Activated CD4-positive, alpha-beta T cell treated with anti-CD3 and anti-CD28 coated beads, Interleukin-2, amount 10 ng/mL, durations not matched to agents 7 days and 5 days (primary cell): ENCODE measurements at regions not wholly inside any gene's neighbourhood (a gene's known extent, or its start where the extent isn't known, plus 50 kb on each side); places are given as distances from the start of the nearest gene placed in this dataset.
"Not testable (repeated sequence)": the region's sequence is repeated elsewhere in the genome, so short reads cannot be mapped to it uniquely, and the experiment has no call there.

Experiments
- CTCF ChIA-PET: fragments of 350-600 bp; sonication (Branson Sonifier 250); formaldehyde crosslinking; loops from one replicate; lab custom pipeline; 2021; ENCODE audit warnings: antibody characterized with exemption; lab: Charles Lee
- POLR2A ChIA-PET: fragments of 350-600 bp; sonication (Branson Sonifier 250); formaldehyde crosslinking; loops from one replicate; lab custom pipeline; 2021; ENCODE audit warnings: antibody characterized with exemption; lab: Charles Lee
- DNase-seq: peaks from one replicate; pipeline ENCODE4 v3.0.0-alpha.2; 2020
- H3K27ac Mint-ChIP-seq: one replicate; pipeline ENCODE4 v1.8.0; 2021; ENCODE audit warnings: mild to moderate bottlenecking, moderate library complexity, mixed read lengths
- H3K27me3 Mint-ChIP-seq: one replicate; pipeline ENCODE4 v1.8.0; 2021; ENCODE audit warnings: mixed read lengths
- H3K36me3 Mint-ChIP-seq: one replicate; pipeline ENCODE4 v1.8.0; 2021; ENCODE audit warnings: low read depth, mixed read lengths
- H3K4me1 Mint-ChIP-seq: one replicate; pipeline ENCODE4 v1.8.0; 2021; ENCODE audit warnings: mixed read lengths
- H3K4me3 Mint-ChIP-seq: one replicate; pipeline ENCODE4 v1.8.0; 2021; ENCODE audit warnings: mild to moderate bottlenecking, moderate library complexity, mixed read lengths
- H3K9me3 Mint-ChIP-seq: one replicate; pipeline ENCODE4 v1.8.0; 2021; ENCODE audit warnings: mixed read lengths

- POLR2A ChIA-PET, CTCF ChIA-PET, H3K36me3 Mint-ChIP-seq, H3K9me3 Mint-ChIP-seq, H3K4me3 Mint-ChIP-seq, DNase-seq, H3K4me1 Mint-ChIP-seq, H3K27me3 Mint-ChIP-seq, H3K27ac Mint-ChIP-seq: not testable (repeated sequence)
Measured at GRCh38 chrX:3972104-3972858, 258.8 kb upstream of the PRKX start.

GRCh38 chrX:3968749-3969148 lies 255.3 kb upstream of the PRKX start:
- H3K27ac Mint-ChIP-seq: no peak overlapping the region
- H3K9me3 Mint-ChIP-seq: no peaks in the 10 kb centered on the region
- H3K36me3 Mint-ChIP-seq: no peaks in the 10 kb centered on the region
- H3K4me1 Mint-ChIP-seq: no peaks in the 10 kb centered on the region
- H3K4me3 Mint-ChIP-seq: no peak overlapping the region
- ChIA-PET POLR2A (no interaction called here), CTCF (no interaction called here)
- no peaks in the 10 kb centered on the region for H3K27me3 Mint-ChIP-seq
- DNase-seq: no peak

- H3K36me3 Mint-ChIP-seq: no peaks in the 10 kb centered on the region
- no peaks in the 10 kb centered on the region for H3K9me3 Mint-ChIP-seq
- POLR2A ChIA-PET: no interaction called here
- H3K4me1 Mint-ChIP-seq: peaks cover 2% of the 10 kb centered on the region
- no peak overlapping the region for H3K4me3 Mint-ChIP-seq
- CTCF ChIA-PET: no interaction called here
- H3K27me3 Mint-ChIP-seq: peaks cover 6% of the 10 kb centered on the region
- H3K27ac Mint-ChIP-seq: no peak overlapping the region
- no peak for DNase-seq
Measured at GRCh38 chrX:3963980-3964379, 250.5 kb upstream of the PRKX start.

GRCh38 chrX:3962511-3963311 lies 249.3 kb upstream of the PRKX start:
- no peak for DNase-seq

GRCh38 chrX:3960952-3961351 lies 247.5 kb upstream of the PRKX start:
- Mint-ChIP-seq H3K4me1 (peaks cover 2% of the 10 kb centered on the region), H3K36me3 (no peaks in the 10 kb centered on the region), H3K27me3 (peaks cover 6% of the 10 kb centered on the region), H3K27ac (no peak overlapping the region), H3K9me3 (no peaks in the 10 kb centered on the region), H3K4me3 (no peak overlapping the region)
- ChIA-PET CTCF (no interaction called here), POLR2A (no interaction called here)
- DNase-seq: no peak

More at GRCh38 chrX:3962511-3963311, 249.3 kb upstream of the PRKX start:
- Mint-ChIP-seq H3K4me1 (peaks cover 2% of the 10 kb centered on the region), H3K27me3 (peaks cover 6% of the 10 kb centered on the region), H3K36me3 (no peaks in the 10 kb centered on the region), H3K4me3 (no peak overlapping the region), H3K27ac (no peak overlapping the region), H3K9me3 (no peaks in the 10 kb centered on the region)
- POLR2A ChIA-PET: interaction anchor here (0.7 kb wide), 1 partner anchor 11 kb away, joined by 3 read pairs; no protein-coding TSS in a partner anchor
- CTCF ChIA-PET: interaction anchor here (0.7 kb wide), 1 partner anchor 14 kb away, joined by 3 read pairs; no protein-coding TSS in a partner anchor

DNA sequence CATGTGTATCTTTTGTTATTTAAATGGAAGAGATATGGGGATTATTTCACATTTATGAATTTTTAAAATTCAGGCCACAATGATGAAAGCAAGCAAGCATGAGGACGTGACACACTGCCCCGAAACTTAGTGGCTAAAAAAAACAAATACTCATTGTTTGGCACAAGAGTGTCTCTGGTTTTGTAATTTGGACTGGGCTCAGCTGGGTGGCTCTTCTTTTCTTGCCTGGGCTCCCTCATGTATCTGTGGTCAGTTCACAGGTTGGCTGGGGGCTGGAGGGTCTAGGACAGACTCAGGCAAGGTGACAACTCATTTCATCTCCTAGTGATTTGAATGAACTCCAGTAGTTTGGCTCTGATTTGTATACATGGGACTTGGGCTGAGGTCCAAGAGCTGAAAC lies 238.4 kb upstream of the PRKX start:
- CTCF ChIA-PET: no interaction called here
- no peak for DNase-seq
- POLR2A ChIA-PET: interaction anchor here (0.6 kb wide), 1 partner anchor 11 kb away, joined by 3 read pairs; no protein-coding TSS in a partner anchor
- H3K27ac Mint-ChIP-seq: no peak overlapping the region
- H3K4me3 Mint-ChIP-seq: no peak overlapping the region
- no peaks in the 10 kb centered on the region for H3K9me3 Mint-ChIP-seq
- H3K27me3 Mint-ChIP-seq: no peaks in the 10 kb centered on the region
- H3K4me1 Mint-ChIP-seq: no peaks in the 10 kb centered on the region
- no peaks in the 10 kb centered on the region for H3K36me3 Mint-ChIP-seq

DNA sequence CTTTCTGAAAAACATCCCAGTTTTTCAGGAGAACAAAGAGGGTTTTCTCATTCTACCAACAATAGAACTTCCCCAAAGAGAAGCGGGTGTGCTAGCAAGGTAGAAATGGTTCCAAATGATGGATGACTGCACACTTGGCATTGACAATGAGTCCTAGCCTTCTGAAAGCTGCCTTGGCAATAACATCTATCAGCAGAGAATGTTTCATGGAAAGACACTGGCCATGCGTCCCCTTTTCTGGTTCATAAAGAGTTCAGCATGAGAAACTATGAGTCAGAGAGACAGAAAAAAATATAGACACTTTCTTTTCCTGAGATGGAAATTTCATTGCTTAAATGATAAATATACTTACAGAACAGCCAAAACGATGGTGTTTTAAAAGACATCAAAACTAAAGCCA lies 236.9 kb upstream of the PRKX start:
- no peaks in the 10 kb centered on the region for H3K4me1 Mint-ChIP-seq
- POLR2A ChIA-PET: no interaction called here
- H3K36me3 Mint-ChIP-seq: no peaks in the 10 kb centered on the region
- H3K27ac Mint-ChIP-seq: no peak overlapping the region
- CTCF ChIA-PET: no interaction called here
- no peaks in the 10 kb centered on the region for H3K27me3 Mint-ChIP-seq
- H3K9me3 Mint-ChIP-seq: no peaks in the 10 kb centered on the region
- H3K4me3 Mint-ChIP-seq: no peak overlapping the region
- no peak for DNase-seq

- ChIA-PET POLR2A (no interaction called here), CTCF (no interaction called here)
- Mint-ChIP-seq H3K9me3 (no peaks in the 10 kb centered on the region), H3K27ac (no peak overlapping the region), H3K4me1 (no peaks in the 10 kb centered on the region), H3K36me3 (no peaks in the 10 kb centered on the region), H3K27me3 (peaks cover 7% of the 10 kb centered on the region), H3K4me3 (no peak overlapping the region)
- DNase-seq: no peak
Measured at GRCh38 chrX:3943965-3944364, 230.5 kb upstream of the PRKX start.

- Mint-ChIP-seq H3K36me3 (no peaks in the 10 kb centered on the region), H3K4me3 (no peak overlapping the region), H3K27ac (no peak overlapping the region), H3K4me1 (no peaks in the 10 kb centered on the region), H3K27me3 (peaks cover 7% of the 10 kb centered on the region), H3K9me3 (no peaks in the 10 kb centered on the region)
- ChIA-PET CTCF (interaction anchor here (0.7 kb wide), 1 partner anchor 336 kb away, joined by 3 read pairs; no protein-coding TSS in a partner anchor), POLR2A (no interaction called here)
- no peak for DNase-seq
Measured at GRCh38 chrX:3940000-3940610, 226.7 kb upstream of the PRKX start.

- POLR2A ChIA-PET: no interaction called here
- CTCF ChIA-PET: no interaction called here
Measured at GRCh38 chrX:3938587-3938986, 225.1 kb upstream of the PRKX start.

GRCh38 chrX:3935196-3935595 lies 221.7 kb upstream of the PRKX start:
- H3K27me3 Mint-ChIP-seq, H3K36me3 Mint-ChIP-seq, H3K4me3 Mint-ChIP-seq, POLR2A ChIA-PET, H3K9me3 Mint-ChIP-seq, DNase-seq, H3K4me1 Mint-ChIP-seq, CTCF ChIA-PET, H3K27ac Mint-ChIP-seq: not testable (repeated sequence)

More at GRCh38 chrX:3938587-3938986, 225.1 kb upstream of the PRKX start:
- no peaks in the 10 kb centered on the region for H3K9me3 Mint-ChIP-seq
- H3K27ac Mint-ChIP-seq: no peak overlapping the region
- no peak overlapping the region for H3K4me3 Mint-ChIP-seq
- H3K36me3 Mint-ChIP-seq: no peaks in the 10 kb centered on the region
- H3K27me3 Mint-ChIP-seq: peaks cover 7% of the 10 kb centered on the region
- no peaks in the 10 kb centered on the region for H3K4me1 Mint-ChIP-seq
- DNase-seq: no peak

DNA sequence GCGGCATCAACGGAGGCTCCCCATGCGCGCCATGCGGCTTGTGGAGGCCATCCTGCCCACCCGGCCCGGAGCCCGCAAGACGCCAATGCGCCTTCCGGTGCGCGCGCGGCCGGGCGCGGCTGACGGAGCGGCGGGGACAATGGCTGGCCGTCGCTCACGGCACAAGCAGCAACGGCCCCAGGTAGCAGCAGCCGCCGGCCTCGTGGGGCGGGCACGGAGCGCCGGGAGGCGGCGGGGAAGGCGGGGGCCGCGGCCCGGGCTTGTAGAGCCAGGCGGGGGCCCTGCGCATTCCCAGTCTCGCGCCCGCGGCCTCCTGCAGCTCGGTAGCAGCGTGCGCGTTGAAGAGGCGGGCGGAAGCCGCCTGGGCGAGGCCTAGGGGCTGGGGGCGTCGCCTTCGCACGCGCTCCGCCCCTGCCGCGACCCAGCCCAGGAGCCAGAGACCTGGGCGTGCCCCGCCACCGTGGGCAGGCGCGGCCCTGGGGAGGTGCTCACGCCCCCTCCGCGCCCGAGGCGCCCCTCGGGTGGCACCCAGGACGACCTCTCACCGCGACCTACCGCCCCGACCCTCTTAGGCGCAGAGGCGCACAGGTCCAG lies 207.1 kb upstream of the PRKX start:
- H3K36me3 Mint-ChIP-seq, H3K27ac Mint-ChIP-seq, CTCF ChIA-PET, POLR2A ChIA-PET, H3K4me1 Mint-ChIP-seq, DNase-seq, H3K27me3 Mint-ChIP-seq, H3K4me3 Mint-ChIP-seq, H3K9me3 Mint-ChIP-seq: not testable (repeated sequence)
